ENCODE measurements at regions not wholly inside any gene's neighbourhood (a gene's known extent, or its start where the extent isn't known, plus 50 kb on each side); places are given as distances from the start of the nearest gene placed in this dataset.

DNA sequence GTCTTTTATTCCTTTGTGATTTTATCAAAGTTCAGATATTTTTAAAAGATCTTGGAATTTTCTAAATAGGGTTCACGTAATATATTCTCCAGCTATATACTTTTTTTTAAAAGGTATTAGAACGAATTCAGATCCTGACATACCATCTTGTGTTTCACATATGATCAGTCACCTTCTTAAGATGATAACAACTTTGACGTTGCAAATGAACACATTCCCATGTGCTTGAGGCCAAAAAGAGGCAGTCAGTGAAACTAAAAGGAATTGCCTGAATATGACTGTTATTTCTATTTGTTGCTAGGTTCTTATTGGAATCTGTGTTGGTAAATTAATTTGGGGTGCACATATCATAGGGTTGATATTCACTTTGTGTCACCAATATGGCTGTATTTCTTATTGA lies 310.1 kb downstream of the MDFIC start:
- TF ChIP-seq, protein P1, sequence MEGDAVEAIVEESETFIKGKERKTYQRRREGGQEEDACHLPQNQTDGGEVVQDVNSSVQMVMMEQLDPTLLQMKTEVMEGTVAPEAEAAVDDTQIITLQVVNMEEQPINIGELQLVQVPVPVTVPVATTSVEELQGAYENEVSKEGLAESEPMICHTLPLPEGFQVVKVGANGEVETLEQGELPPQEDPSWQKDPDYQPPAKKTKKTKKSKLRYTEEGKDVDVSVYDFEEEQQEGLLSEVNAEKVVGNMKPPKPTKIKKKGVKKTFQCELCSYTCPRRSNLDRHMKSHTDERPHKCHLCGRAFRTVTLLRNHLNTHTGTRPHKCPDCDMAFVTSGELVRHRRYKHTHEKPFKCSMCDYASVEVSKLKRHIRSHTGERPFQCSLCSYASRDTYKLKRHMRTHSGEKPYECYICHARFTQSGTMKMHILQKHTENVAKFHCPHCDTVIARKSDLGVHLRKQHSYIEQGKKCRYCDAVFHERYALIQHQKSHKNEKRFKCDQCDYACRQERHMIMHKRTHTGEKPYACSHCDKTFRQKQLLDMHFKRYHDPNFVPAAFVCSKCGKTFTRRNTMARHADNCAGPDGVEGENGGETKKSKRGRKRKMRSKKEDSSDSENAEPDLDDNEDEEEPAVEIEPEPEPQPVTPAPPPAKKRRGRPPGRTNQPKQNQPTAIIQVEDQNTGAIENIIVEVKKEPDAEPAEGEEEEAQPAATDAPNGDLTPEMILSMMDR (IDR thresholded peaks at IDR 0.05; ENCODE audit: borderline replicate concordance, control extremely low read depth, extremely low read depth, insufficient read depth, missing control alignments), result no peak
- in situ Hi-C loops (cut with MboI; ENCODE audit: low sequenced_read_pairs, unreplicated experiment), result no loop called here
- DNase-seq (ENCODE audit: low spot score), result no peak

DNA sequence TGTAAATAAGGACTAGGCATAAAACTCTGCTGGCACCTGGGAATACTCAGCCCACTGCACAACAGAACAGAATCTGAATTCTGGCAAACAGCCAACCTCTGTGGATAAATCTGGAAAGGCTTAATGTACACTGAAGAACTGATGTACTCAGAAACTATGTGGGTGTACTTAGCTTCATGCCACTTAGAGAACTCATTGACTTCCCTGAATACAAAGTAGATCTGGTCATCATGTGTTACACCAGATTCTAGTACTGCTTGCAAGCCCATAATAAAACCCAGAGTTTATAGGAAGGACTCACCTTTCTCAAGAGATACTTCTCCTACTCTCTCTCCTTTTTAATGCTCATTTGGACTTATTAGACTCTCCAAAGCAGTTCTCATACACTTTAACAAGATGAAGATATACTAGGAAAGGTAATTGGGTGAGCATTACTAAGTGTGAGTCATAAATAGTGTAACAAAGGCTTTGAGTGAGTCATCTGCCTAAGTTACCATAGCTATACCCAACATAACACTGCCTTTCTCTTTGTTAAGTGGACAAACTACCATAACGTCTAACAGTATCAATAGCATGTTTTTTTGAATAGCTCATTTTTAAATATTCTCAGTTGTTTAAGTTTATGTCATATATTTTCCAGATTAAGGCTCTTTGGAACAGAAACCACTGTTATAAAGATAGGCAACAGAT lies 309.1 kb downstream of the MDFIC start:
- TF ChIP-seq, protein P1 (IDR thresholded peaks at IDR 0.05; ENCODE audit: borderline replicate concordance, control extremely low read depth, extremely low read depth, insufficient read depth, missing control alignments), result no peak
- in situ Hi-C loops (cut with MboI; ENCODE audit: low sequenced_read_pairs, unreplicated experiment), result no loop called here
- DNase-seq (ENCODE audit: low spot score), result no peak

DNA sequence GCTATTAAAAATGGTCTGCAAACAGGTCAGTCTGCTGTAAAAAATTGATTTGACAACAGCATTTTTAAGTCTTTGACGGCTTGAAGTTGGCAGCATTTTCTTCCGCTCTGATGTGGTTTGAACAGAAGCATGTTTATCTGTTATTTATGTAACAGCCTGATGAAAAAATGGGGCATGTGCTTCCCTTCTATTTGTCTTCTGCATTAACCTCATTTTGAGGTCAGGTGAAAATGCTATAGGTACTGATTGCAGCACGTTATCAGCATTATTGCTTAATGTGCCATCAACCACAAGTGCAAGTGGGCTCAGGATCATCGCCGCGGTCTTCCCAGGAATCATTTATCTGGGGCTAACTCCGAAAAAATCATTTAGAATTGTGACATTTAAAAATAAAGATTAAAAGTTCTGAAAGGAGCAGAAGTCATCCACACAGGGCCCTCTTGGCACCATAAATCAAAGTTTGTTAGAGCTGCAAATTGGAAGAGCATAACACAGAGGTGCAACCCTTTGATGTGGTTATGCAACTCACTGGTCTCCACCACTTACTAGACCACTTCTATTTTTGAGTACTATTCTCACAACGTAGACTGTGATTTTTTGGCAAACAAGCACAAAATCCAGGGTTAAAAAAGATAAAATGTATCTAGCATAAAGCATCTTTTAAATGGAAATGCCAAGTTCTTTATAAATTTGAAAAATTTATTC lies 307.7 kb downstream of the MDFIC start:
- in situ Hi-C loops (cut with MboI; ENCODE audit: low sequenced_read_pairs, unreplicated experiment), result no loop called here
- DNase-seq (ENCODE audit: low spot score), result no peak
- TF ChIP-seq, protein P1 (IDR thresholded peaks at IDR 0.05; ENCODE audit: borderline replicate concordance, control extremely low read depth, extremely low read depth, insufficient read depth, missing control alignments), result no peak

DNA sequence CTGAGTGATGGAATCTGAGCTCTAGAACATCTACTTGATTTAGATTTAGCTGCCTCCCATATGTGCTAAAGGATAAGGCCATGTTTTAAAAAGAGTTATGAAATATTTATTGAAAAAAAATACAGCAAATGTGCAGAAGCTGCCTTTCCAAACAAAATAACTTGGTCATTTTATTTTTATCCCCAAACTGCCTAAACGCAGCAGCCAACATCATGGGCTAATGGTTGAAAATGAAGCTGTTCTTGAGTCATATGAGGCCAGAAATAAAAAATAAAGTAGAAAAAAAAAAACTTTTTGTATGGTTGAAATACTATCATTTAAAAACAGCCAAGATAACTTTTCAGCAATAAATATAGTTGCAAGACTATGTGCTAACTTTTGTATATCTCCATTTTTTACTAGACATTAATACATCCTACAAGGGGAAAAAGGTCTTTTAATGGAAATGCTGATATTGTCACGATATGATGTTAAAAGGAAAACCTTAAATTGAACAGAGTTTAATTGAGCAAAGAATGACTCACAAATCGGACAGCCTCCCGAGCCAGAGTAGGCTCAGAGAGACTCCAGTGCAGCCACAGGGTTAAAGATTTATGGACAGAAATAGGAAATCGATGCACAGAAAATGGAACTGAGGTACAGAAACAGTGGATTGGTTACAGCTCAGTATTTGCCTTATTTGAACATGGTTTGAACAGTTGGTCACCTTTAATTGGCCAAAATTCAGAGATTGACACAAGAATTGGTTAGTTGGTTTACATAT lies 305.8 kb downstream of the MDFIC start:
- in situ Hi-C loops (cut with MboI; ENCODE audit: low sequenced_read_pairs, unreplicated experiment), result no loop called here
- TF ChIP-seq, protein P1 (IDR thresholded peaks at IDR 0.05; ENCODE audit: borderline replicate concordance, control extremely low read depth, extremely low read depth, insufficient read depth, missing control alignments), result no peak
- no peak for DNase-seq (ENCODE audit: low spot score)

DNA sequence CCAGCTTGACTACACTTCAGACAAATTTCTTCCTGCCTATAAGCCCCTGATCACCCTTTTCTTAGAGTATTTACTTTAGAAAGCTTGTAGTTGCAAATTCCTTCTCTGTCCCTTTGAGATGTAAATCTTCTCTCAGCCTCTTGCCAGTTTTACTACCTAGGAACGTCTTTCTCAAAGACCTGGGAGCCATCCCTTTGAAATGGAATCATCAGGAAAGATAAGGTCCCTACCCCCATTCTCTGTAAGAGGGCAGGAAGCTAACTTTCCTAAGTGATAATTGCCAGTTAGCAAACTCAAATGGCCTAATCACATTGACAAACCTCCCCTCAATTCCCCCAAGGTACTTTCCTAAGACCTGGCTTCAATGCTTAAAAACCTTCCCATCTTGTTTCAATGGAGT lies 304.5 kb downstream of the MDFIC start:
- TF ChIP-seq, protein P1 (IDR thresholded peaks at IDR 0.05; ENCODE audit: borderline replicate concordance, control extremely low read depth, extremely low read depth, insufficient read depth, missing control alignments), result no peak
- in situ Hi-C loops (cut with MboI; ENCODE audit: low sequenced_read_pairs, unreplicated experiment), result no loop called here
- DNase-seq (ENCODE audit: low spot score), result no peak

DNA sequence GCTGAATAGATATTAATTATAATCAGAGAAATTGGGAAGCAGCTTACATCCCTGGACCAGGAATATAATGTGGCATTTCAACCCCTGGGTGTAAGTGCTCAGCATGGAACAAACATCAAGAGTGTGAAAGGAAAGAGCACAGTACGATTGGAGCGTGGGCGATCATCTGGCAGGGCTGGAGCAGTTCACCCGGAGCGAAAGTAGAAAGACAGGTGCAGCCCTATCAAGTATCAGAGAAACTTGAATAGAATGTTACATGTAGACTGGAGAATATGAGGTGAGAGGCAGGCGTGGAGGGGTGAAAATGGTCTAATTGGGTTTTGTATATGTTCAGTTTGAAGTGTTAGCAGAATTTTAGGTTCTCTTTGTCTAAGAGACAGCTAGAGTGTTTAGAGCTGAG lies 303.0 kb downstream of the MDFIC start:
- TF ChIP-seq, protein P1 (IDR thresholded peaks at IDR 0.05; ENCODE audit: borderline replicate concordance, control extremely low read depth, extremely low read depth, insufficient read depth, missing control alignments), result no peak
- no peak for DNase-seq (ENCODE audit: low spot score)
- in situ Hi-C loops (cut with MboI; ENCODE audit: low sequenced_read_pairs, unreplicated experiment), result no loop called here

All from GM13976 (cell line).